NCI-H510A (cell line): ENCODE measurements at regions not wholly inside any gene's neighbourhood (a gene's known extent, or its start where the extent isn't known, plus 50 kb on each side); places are given as distances from the start of the nearest gene placed in this dataset.

Experiments used
- DNase-seq: peaks from one replicate; lab custom pipeline; 2025; lab: John Stamatoyannopoulos, UW

GRCh38 chr21:43317959-43318358 lies 109.0 kb downstream of the SIK1 start:
- no peak for DNase-seq

- no peak for DNase-seq
These were observed 109.6 kb downstream of the SIK1 start for GRCh38 chr21:43317254-43317748.

- DNase-seq: no peak
These were observed 110.6 kb downstream of the SIK1 start for GRCh38 chr21:43316156-43316845.

- no peak for DNase-seq
These were observed 111.4 kb downstream of the SIK1 start for GRCh38 chr21:43315244-43316137.

- no peak for DNase-seq
These were observed 113.0 kb downstream of the SIK1 start for GRCh38 chr21:43313939-43314405.

GRCh38 chr21:43313221-43313938 lies 113.6 kb downstream of the SIK1 start:
- DNase-seq: no peak

GRCh38 chr21:43312751-43313169 lies 114.2 kb downstream of the SIK1 start:
- DNase-seq: no peak

- no peak for DNase-seq
These were observed 114.9 kb downstream of the SIK1 start for GRCh38 chr21:43312011-43312410.

GRCh38 chr21:43311301-43311817 lies 115.6 kb downstream of the SIK1 start:
- DNase-seq: peak; percentile 94

GRCh38 chr21:43308815-43309283 lies 118.1 kb downstream of the SIK1 start:
- no peak for DNase-seq

GRCh38 chr21:43308101-43308814 lies 118.7 kb downstream of the SIK1 start:
- no peak for DNase-seq

GRCh38 chr21:43307677-43308070 lies 119.3 kb downstream of the SIK1 start:
- DNase-seq: no peak

GRCh38 chr21:43306911-43307676 lies 119.8 kb downstream of the SIK1 start:
- DNase-seq: peak; percentile 80

- DNase-seq: no peak
These were observed 120.5 kb downstream of the SIK1 start for GRCh38 chr21:43306391-43306790.

GRCh38 chr21:43305811-43306311 lies 121.1 kb downstream of the SIK1 start:
- DNase-seq: no peak

GRCh38 chr21:43305336-43305665 lies 121.6 kb downstream of the SIK1 start:
- DNase-seq: no peak

GRCh38 chr21:43304621-43305335 lies 122.2 kb downstream of the SIK1 start:
- no peak for DNase-seq

- DNase-seq: no peak
These were observed 122.7 kb downstream of the SIK1 start for GRCh38 chr21:43304206-43304605.

- DNase-seq: no peak
These were observed 123.4 kb downstream of the SIK1 start for GRCh38 chr21:43303275-43304178.
